K562 (cell line): ENCODE measurements at regions not wholly inside any gene's neighbourhood (a gene's known extent, or its start where the extent isn't known, plus 50 kb on each side); places are given as distances from the start of the nearest gene placed in this dataset.

Source experiments
- CBFA2T3 ChIP-seq: fragments of 450-650 bp; IDR thresholded peaks from 2 replicates; pipeline ENCODE4 v1.6.1; 2017
- CBX1 ChIP-seq: sonication (generic); IDR thresholded peaks from 2 replicates; pipeline ENCODE4 v1.6.1; 2016; ENCODE audit warnings: antibody characterized with exemption, low read depth, mild to moderate bottlenecking
- CHD1 ChIP-seq: fragments of 200-600 bp; sonication (generic); IDR thresholded peaks from one replicate; pipeline ENCODE4 v1.6.1; 2012; ENCODE audit warnings: mild to moderate bottlenecking, moderate library complexity, low read length, inconsistent platforms
- FOS ChIP-seq: IDR thresholded peaks from 3 replicates; pipeline ENCODE4 v1.6.1; 2011; ENCODE audit not compliant: insufficient read length; ENCODE audit errors: extremely low read depth
- GTF2F1 ChIP-seq: IDR thresholded peaks from 2 replicates; pipeline ENCODE4 v1.6.1; 2011; ENCODE audit warnings: low read depth, low read length, improper control_type of control experiment
- HDAC3 ChIP-seq: fragments of 450-650 bp; IDR thresholded peaks from 2 replicates; pipeline ENCODE4 v1.6.1; 2018; ENCODE audit warnings: borderline replicate concordance, mild to moderate bottlenecking, moderate library complexity; ENCODE audit not compliant: partially characterized antibody
- HNRNPL ChIP-seq: fragments of 200-400 bp; formaldehyde crosslinking; IDR thresholded peaks from 2 replicates; pipeline ENCODE4 v1.6.1; 2017; ENCODE audit warnings: low read depth, mild to moderate bottlenecking, low read length
- KLF13 ChIP-seq: fragments of 450-650 bp; IDR thresholded peaks from 2 replicates; pipeline ENCODE4 v1.6.1; 2016; ENCODE audit warnings: missing genetic modification characterization, low read depth, mild to moderate bottlenecking, missing compliant biosample characterization, moderate library complexity, borderline replicate concordance
- MTA3 ChIP-seq: fragments of 450-650 bp; formaldehyde crosslinking; IDR thresholded peaks from 2 replicates; pipeline ENCODE4 v1.6.1; 2017; ENCODE audit warnings: mild to moderate bottlenecking, borderline replicate concordance
- POLR2B ChIP-seq: fragments of 450-650 bp; IDR thresholded peaks from 2 replicates; pipeline ENCODE4 v1.6.1; 2018; ENCODE audit warnings: low read depth; ENCODE audit not compliant: partially characterized antibody
- SIN3A ChIP-seq, 2 experiments: fragments of 150-350 bp in 1 of 2; IDR thresholded peaks; 2 replicates each; pipeline ENCODE4 v1.6.1; 2011 to 2016; ENCODE audit warnings: borderline replicate concordance in 2 of 2, low read depth in 2 of 2, low read length in 2 of 2, mild to moderate bottlenecking in 2 of 2, moderate library complexity in 2 of 2; ENCODE audit not compliant: control insufficient read depth in 1 of 2
- SMARCB1 ChIP-seq: IDR thresholded peaks from 2 replicates; pipeline ENCODE4 v1.6.1; 2011; ENCODE audit warnings: improper control_type of control experiment, low read depth; ENCODE audit not compliant: insufficient read length
- SP2 ChIP-seq: IDR thresholded peaks from 2 replicates; pipeline ENCODE4 v1.6.1; 2011; ENCODE audit warnings: mild to moderate bottlenecking, low read depth, low read length, moderate library complexity; ENCODE audit not compliant: poor library complexity, severe bottlenecking; ENCODE audit errors: extremely low read depth
- SRSF9 ChIP-seq: fragments of 200-400 bp; formaldehyde crosslinking; IDR thresholded peaks from 2 replicates; pipeline ENCODE4 v1.6.1; 2017; ENCODE audit warnings: low read depth, low read length, borderline replicate concordance
- TRIM25 ChIP-seq: fragments of 450-650 bp; IDR thresholded peaks from 2 replicates; pipeline ENCODE4 v1.7.0; 2016; ENCODE audit warnings: borderline replicate concordance
- ZNF431 ChIP-seq: sonication (generic); formaldehyde crosslinking; IDR thresholded peaks from 2 replicates; pipeline ENCODE4 v1.8.0; 2022; ENCODE audit warnings: mild to moderate bottlenecking, missing genetic modification reagents
- ZNF696 ChIP-seq: fragments of 250-450 bp; sonication (Bioruptor Pico); conservative IDR thresholded peaks from 2 replicates; pipeline ENCODE4 v1.4.0; 2020; ENCODE audit warnings: mild to moderate bottlenecking, moderate library complexity
- ZNF699 ChIP-seq: fragments of 250-450 bp; sonication (Bioruptor Pico); IDR thresholded peaks from 2 replicates; pipeline ENCODE4 v1.8.0; 2021; ENCODE audit warnings: mild to moderate bottlenecking, moderate library complexity; ENCODE audit not compliant: insufficient replicate concordance
- TF ChIP-seq, protein P1 (sequence below): fragments of 450-650 bp; formaldehyde crosslinking; IDR thresholded peaks from 2 replicates; pipeline ENCODE4 v1.4.0; 2020; ENCODE audit warnings: mild to moderate bottlenecking, moderate library complexity
- TF ChIP-seq, protein P2 (sequence below): fragments of 200-400 bp; formaldehyde crosslinking; IDR thresholded peaks from 2 replicates; pipeline ENCODE4 v1.6.1; 2017; ENCODE audit warnings: mild to moderate bottlenecking, low read depth, low read length, moderate library complexity

- TF ChIP-seq ZNF696 (no peak), CHD1 (no peak), HDAC3 (peak; percentile 98), SP2 (no peak), KLF13 (peak; percentile 98), SIN3A (IDR thresholded peaks at IDR 0.05; ENCODE audit: borderline replicate concordance in 2 of 2, control insufficient read depth in 1 of 2, low read depth in 2 of 2, low read length in 2 of 2) (peak; percentile 91 to 97; a peak in 3 of 4 replicates), CBX1 (peak; percentile 93), MTA3 (peak; percentile 96), ZNF431 (CRISPR knock-in tag) (peak; percentile 87), SRSF9 (no peak), TRIM25 (0 out of 2 replicates have a peak, but pooled peaks have one; percentile 25), SMARCB1 (no peak), POLR2B (no peak), HNRNPL (peak; percentile 78), ZNF699 (no peak), GTF2F1 (no peak), CBFA2T3 (peak; percentile 100), FOS (peak; percentile 7)
- TF ChIP-seq, protein P1, sequence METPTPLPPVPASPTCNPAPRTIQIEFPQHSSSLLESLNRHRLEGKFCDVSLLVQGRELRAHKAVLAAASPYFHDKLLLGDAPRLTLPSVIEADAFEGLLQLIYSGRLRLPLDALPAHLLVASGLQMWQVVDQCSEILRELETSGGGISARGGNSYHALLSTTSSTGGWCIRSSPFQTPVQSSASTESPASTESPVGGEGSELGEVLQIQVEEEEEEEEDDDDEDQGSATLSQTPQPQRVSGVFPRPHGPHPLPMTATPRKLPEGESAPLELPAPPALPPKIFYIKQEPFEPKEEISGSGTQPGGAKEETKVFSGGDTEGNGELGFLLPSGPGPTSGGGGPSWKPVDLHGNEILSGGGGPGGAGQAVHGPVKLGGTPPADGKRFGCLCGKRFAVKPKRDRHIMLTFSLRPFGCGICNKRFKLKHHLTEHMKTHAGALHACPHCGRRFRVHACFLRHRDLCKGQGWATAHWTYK (CRISPR knock-in tag): peak; percentile 93
- TF ChIP-seq, protein P2, sequence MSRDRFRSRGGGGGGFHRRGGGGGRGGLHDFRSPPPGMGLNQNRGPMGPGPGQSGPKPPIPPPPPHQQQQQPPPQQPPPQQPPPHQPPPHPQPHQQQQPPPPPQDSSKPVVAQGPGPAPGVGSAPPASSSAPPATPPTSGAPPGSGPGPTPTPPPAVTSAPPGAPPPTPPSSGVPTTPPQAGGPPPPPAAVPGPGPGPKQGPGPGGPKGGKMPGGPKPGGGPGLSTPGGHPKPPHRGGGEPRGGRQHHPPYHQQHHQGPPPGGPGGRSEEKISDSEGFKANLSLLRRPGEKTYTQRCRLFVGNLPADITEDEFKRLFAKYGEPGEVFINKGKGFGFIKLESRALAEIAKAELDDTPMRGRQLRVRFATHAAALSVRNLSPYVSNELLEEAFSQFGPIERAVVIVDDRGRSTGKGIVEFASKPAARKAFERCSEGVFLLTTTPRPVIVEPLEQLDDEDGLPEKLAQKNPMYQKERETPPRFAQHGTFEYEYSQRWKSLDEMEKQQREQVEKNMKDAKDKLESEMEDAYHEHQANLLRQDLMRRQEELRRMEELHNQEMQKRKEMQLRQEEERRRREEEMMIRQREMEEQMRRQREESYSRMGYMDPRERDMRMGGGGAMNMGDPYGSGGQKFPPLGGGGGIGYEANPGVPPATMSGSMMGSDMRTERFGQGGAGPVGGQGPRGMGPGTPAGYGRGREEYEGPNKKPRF: no peak
These were observed 68.8 kb upstream of the WDR26 start (continued) for GRCh38 chr1:224503161-224504118.
